ENCODE measurements at regions not wholly inside any gene's neighbourhood (a gene's known extent, or its start where the extent isn't known, plus 50 kb on each side); places are given as distances from the start of the nearest gene placed in this dataset.
A peak's percentile ranks its signal among the peaks of the same experiment; 100 is the strongest.
"Not testable (repeated sequence)": the region's sequence is repeated elsewhere in the genome, so short reads cannot be mapped to it uniquely, and the experiment has no call there.

DNA sequence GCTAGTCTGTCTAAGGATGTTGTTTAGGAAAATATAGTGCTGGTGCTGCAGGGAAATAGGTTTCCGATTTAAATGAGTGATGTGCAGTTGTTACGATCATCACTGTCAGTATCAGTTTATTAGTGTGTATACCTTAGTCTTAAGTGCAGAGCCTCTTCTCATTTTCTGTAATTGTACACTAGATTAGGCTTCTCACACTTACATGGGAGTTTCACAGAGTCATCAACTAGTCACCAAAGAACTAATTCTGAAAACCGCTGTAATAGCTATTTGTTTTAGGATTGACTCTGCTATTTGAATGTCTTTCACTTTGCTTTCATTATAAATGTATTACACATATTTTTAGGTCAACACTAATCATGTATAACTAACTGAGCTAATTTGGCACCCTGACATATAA, 99.8 kb upstream of the ZEB2 start:
- no peak for DNase-seq
- in situ Hi-C loops (cut with HindIII; ENCODE audit: low pct_ligation_motif_present, low pct_unique_long_range_greater_than_20kb, low sequenced_read_pairs), result no loop called here

DNA sequence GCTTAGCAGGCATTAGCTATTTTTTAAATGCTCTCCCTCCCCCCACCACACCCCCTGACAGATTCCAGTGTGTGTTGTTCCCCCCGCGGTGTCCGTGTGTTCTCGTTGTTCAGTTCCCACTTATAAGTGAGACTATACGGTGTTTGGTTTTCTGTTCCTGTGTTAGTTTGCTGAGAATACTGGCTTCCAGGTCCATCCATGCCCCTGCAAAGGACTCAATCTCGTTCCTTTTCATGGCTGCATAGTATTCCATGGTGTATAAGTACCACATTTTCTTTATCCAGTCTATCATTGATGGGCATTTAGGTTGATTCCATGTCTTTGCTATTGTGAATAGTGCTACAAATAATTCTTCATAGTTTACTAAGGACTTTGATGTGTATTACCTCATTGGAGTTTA, 97.3 kb upstream of the ZEB2 start:
- in situ Hi-C loops (cut with HindIII; ENCODE audit: low pct_ligation_motif_present, low pct_unique_long_range_greater_than_20kb, low sequenced_read_pairs); DNase-seq: not testable (repeated sequence)

DNA sequence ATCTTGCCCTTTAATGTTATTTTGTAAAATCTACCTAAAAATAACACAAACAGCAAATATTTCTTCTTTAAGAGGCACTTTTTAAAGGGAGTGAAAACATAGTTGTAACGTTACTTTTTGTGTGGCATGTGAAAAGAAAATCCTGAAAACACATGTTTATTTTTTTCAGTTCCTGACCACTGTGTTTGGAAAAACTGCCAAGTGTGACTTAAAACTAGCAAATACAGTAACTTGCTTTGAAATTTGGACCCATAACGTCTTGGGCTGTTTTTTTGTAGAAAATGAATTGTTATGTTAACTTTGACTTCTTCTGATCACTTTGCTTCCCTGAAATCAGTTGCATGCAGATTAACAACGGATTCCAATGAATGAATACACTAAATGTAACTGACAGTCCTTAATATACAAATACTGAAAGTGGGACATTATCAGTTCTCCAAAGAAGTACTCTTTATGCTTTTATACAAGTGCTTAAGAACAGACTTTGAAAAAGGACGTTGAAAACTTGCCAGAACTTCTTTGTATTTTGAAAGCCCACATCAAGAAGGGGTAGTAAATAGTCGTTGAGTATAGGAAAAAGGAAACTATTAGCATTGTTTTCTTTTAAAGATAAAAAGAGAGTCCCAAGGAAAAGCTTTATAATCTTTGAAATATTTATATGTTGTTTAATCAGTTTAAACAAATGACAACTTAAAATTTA, 96.1 kb upstream of the ZEB2 start:
- in situ Hi-C loops (cut with HindIII; ENCODE audit: low pct_ligation_motif_present, low pct_unique_long_range_greater_than_20kb, low sequenced_read_pairs), result no loop called here

DNA sequence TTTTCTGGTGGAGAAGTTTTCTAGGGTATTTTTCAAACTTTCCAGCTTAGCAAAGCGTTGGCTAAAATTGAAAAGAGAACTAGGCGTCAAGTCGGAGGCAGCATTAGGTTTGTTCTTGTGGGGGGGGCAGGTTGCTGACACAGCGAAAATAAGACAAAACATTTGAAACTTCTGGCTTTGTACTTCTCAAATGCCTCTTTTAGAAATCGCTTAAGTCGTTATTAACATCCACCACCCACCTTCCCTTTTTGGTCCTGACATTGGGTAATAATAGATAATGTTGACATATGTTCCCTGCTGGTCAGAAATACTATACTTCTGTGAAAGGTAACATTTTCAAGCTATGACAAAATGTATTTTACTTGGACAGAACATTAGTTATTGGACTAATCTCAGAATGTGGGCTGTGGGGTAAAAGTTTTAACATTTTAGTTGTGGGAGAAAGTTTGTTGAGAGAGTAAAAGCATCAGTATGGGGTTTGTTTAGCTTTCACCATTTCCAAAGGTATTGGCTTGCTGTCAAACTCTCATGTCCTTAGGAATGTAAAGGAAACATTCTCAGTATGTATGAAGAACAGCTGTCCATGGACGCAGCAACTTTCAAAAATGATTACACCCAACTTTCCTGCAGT, 88.1 kb upstream of the ZEB2 start:
- in situ Hi-C loops (cut with HindIII; ENCODE audit: low pct_ligation_motif_present, low pct_unique_long_range_greater_than_20kb, low sequenced_read_pairs), result no loop called here
- DNase-seq, result no peak

More for the DNA sequence above, 96.1 kb upstream of the ZEB2 start:
- DNase-seq, result no peak

DNA sequence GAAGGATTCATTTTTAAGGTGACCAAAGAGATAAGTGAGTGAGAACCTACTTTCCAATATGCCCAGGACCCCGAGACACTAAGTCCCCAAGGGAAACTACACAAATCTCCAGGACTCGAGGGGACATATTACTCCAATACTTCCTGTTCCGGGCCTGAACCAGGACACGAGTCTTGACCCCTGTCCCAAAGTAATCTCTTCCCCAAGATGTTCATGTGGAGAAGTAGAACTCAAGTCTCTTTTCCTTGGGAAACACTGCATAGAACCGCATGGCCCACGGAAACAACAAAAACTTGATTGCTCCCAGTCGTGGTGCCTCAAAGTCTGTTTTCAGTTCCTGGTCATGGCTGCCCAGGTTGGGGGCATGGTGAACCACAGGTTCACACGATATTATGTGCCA, 87.2 kb upstream of the ZEB2 start:
- no peak for DNase-seq
- in situ Hi-C loops (cut with HindIII; ENCODE audit: low pct_ligation_motif_present, low pct_unique_long_range_greater_than_20kb, low sequenced_read_pairs), result no loop called here

DNA sequence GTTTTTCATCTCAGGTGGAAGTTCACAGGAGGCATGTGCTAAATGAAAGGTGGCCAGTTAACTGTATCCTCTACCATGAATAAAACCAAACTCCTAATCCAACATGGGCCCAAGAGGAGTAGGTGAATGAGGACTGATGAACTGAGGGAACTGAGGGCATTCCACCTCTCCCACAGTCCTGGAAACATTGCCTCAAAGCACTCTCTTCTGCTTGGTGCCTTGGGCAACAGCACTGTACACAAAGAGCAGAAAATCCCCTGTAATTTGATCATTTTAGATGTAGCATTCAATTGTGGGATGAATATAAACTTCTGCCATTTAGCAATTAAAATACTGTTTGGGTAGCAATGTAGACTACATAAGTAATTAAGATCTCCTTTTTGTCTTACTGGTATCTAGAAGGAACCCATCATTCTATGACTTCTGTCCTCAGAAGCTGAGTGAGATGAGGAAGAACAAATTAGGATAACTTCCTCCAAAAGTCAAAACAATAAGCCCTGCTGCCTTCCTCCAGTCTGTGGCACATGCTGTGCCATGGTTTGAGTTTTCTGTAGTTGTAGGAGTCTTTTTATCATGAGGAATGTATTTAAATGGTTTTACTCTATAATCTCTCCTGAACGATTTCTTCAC, 86.7 kb upstream of the ZEB2 start:
- DNase-seq, result no peak
- in situ Hi-C loops (cut with HindIII; ENCODE audit: low pct_ligation_motif_present, low pct_unique_long_range_greater_than_20kb, low sequenced_read_pairs), result no loop called here

DNA sequence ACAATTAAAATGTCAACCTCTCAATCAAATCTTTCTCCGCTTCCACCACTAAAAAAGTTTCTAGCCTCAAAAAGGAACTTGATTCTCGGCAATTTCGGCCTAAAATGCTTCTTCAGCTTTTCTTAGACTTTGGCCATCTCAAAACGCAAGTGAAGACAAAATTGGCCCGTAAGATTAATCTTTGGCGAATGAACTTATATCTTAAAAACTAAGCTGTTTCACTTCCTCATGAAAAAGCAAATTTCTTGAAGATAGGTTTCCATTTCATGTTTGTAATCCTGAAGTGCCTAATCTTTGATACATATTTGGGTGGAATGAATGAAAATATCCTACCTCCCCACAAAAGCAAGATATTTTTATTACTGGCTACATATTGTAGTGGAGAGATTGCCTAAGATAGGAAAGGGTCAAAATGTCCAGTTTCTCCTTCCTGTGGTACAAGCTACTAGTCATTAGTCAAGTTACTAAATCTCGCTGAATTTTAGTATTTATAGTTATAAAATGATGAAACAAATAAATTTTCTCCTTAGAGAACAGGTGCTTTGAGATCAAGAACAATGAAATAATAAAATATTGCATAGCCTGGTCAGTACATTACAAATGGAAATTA, 85.4 kb upstream of the ZEB2 start:
- no peak for DNase-seq
- in situ Hi-C loops (cut with HindIII; ENCODE audit: low pct_ligation_motif_present, low pct_unique_long_range_greater_than_20kb, low sequenced_read_pairs), result no loop called here

DNA sequence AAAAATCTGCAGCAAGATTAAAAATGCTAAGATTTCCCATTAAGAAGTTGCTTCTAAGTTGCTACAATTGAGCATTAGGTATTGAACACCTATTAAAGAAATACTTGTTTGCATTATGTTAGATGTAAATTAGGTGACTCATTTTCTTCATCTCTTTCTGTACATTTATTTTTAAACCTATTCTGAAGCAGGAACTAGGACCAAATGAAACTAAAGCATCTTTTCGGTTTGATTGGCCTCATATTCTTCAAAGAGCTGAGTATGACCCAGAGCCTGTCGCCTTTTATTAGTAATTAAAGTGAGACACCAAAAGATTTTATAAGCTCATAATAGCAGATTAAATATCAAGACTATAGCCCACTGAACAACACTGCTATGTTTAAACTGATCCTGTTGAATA, 83.4 kb upstream of the ZEB2 start:
- no peak for DNase-seq
- in situ Hi-C loops (cut with HindIII; ENCODE audit: low pct_ligation_motif_present, low pct_unique_long_range_greater_than_20kb, low sequenced_read_pairs), result no loop called here

DNA sequence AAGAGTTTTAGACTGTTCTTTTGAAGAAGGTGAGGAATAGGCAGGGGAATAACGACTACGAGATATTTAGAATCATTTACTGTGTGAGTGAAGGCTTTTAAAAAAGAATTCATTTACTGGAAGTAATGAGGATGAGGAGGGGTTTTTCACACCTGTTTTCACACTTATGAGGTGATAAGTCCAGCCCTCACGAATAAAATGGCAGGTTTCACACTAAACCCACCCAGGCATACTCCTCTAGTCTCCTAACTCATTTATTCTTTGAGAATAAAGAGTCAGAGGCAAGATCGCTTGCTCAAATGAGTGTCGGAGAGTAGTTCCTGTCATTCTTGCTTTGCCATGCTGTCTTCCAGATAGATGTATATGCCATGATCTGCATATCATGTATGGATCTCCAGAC, 79.0 kb upstream of the ZEB2 start:
- in situ Hi-C loops (cut with HindIII; ENCODE audit: low pct_ligation_motif_present, low pct_unique_long_range_greater_than_20kb, low sequenced_read_pairs), result no loop called here
- no peak for DNase-seq

DNA sequence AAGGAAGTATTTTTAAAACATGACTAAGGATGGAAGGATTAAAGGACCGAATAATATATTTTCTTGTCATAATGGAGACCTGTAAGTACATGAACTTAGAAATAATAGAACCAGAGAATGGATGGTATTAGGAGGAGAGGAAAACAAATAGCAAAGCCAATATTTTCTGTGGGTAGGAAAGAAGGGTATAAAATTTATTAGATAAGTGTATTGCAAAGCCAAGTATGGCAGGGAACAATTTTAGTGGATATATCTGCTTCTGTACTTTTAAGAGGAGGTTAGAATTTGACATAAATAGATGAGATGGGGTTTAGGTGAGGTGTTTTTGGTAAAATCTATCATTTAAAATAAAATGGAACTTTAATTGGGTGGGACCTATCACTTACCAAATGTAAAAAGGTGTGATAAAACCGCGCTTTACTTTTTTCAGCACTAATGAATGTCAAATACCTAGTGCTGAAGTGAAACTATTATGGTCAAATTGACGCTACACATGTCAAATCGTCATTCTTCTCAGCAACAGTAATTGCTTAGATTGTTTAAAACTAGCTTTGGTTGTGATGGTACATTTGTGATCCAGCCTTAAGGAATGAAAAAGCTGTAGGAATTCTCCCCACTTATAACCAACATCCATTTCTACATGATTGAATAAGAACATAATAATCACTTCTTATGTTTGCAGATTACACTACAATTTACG, 78.1 kb upstream of the ZEB2 start:
- in situ Hi-C loops (cut with HindIII; ENCODE audit: low pct_ligation_motif_present, low pct_unique_long_range_greater_than_20kb, low sequenced_read_pairs), result no loop called here
- no peak for DNase-seq

DNA sequence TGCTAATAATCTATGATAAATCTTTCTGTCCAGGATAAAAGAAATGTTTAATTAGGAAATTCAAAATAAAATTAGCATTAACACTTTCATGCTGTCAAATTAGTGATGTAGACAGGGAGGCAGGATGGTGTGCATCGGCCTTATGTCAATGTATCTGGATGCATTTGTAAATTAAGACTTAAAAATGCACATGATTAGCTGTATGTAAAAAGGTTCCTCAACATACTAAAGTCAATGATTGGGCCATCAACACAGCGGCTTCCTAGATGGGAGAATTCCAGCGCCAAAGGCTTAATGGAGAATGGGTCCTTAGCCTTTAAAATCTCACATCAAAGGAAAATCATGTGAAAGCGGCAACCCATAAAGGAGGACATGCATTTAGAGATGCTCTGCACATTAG, 77.5 kb upstream of the ZEB2 start:
- in situ Hi-C loops (cut with HindIII; ENCODE audit: low pct_ligation_motif_present, low pct_unique_long_range_greater_than_20kb, low sequenced_read_pairs), result no loop called here
- no peak for DNase-seq

DNA sequence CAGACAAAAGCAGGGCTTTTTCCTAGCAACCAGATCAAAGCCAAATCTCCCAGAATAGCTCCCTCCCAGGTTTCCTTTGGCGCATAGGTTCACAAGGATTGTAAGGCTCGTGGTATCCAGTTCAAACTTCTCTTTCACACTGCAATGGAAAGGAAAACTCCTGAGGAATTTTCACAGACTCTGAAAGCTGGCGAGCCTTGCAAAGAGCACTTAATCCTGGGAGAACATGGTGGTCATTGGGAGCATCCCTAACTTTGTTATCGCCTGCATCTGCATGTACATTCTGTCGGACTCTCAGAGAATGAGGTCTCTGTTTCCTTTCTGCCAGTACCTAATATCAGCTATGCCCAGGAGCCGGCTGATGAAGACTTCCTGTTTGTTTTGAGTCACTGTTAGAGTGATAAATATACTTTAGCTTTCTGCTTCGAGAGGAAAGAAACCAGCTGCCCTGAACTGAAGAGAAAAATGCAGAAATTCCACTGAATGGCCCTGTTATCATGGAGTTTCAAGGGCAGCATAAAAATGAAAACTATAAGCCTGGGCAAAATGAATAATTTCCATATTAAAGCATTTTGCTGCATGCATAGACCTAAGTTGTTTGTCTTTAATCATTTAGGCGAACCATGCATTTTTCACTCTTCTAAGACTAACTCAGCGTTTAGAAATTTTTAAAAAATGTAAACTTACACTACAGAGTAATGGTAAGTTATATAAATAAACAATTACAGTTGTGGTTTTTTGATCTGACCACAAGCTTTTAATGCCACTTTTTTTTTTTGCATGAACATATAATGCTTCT, 76.4 kb upstream of the ZEB2 start:
- DNase-seq, result peak; percentile 7
- in situ Hi-C loops (cut with HindIII; ENCODE audit: low pct_ligation_motif_present, low pct_unique_long_range_greater_than_20kb, low sequenced_read_pairs), result no loop called here

DNA sequence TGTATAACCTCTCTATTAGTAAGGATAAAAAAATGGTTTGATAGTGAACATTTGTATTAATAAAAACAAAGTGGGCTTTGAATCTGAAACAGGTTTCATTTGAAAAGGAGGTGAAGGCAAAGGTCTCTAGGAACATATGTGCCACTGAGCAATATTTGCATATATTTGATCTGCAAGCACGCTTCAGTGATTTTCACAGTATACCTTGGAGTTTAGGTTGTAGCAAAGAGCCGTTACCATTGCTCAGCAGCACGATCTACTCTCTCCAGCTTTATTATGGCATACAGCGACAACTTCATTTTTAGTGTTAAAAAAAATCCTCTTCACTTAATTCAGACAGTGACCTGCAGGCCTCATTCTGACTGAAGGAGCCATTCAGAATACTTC, 75.8 kb upstream of the ZEB2 start:
- DNase-seq, result no peak
- in situ Hi-C loops (cut with HindIII; ENCODE audit: low pct_ligation_motif_present, low pct_unique_long_range_greater_than_20kb, low sequenced_read_pairs), result no loop called here

DNA sequence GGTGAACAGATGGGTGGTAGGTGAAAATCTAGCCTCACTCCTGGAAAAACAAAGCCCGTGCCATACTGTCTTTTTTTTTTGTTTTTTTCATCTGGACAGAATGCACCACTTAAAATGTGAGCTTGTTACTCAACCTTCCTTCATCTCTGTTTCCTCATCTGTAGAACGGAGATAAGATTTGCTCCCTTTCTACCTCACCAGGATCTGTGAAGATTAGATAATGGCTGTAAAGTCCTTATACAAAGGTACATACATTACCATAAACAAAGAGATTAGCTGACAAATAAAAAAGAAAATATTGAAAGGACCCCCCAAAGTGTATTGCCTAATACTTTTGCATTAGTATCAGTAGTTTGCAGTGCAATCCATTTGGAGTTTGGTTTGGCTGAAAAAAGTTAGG, 75.4 kb upstream of the ZEB2 start:
- in situ Hi-C loops (cut with HindIII; ENCODE audit: low pct_ligation_motif_present, low pct_unique_long_range_greater_than_20kb, low sequenced_read_pairs), result no loop called here
- DNase-seq, result no peak

DNA sequence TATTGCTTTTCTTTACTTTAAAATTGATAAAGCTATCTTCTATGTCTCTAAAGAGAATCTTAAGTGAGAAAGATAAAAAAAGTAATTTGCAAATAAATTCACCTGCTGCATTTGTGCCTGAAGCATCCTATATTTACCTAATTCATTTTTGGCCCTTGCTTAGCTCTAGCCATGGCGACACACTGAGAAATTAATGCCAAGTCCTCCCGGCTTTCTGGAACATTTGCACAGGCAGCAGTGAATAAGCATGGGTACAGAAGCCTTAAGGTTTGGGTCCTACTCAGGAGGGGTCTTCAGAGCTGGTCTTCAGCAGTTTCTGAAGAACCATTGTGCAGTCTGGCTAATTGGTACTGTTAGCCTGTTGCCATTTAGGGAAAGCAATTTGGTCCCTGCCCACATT, 73.9 kb upstream of the ZEB2 start:
- in situ Hi-C loops (cut with HindIII; ENCODE audit: low pct_ligation_motif_present, low pct_unique_long_range_greater_than_20kb, low sequenced_read_pairs), result no loop called here

DNA sequence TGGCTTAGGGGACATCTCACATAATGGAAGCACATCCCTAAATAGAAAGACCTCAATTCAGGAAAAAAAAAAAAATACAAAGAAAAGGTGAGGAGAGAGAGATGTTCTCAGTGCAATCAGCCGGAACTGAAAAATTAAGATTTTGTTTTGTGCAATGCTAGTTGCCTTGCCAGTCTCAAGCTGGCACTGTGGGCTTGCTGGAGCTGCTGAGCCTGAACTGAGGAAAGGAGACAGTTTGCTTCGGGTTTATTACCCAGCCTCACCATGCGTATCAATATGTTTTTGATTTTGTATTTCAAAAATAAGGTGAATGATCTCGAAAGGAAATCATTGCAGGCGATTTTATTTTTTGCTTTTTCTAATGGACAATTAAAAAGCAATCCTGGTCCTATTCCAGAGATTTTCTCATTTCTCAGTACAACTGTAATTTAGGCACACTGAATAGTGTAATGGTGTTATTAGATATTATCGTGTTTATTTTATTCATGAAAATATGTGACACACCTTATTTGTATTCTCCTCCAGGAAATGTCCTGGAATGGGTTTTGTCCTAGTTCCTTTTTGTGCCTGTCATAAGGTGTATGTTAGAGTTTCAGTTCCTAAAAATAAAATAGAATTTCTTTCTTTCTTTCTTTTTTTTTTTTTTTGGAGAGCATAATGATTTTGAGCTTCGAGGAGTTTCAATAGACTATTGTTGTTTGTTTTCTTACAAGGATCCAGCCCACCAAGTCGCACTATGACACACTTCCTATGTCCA, 72.8 kb upstream of the ZEB2 start:
- in situ Hi-C loops (cut with HindIII; ENCODE audit: low pct_ligation_motif_present, low pct_unique_long_range_greater_than_20kb, low sequenced_read_pairs), result no loop called here
- no peak for DNase-seq

More for the DNA sequence above, 73.9 kb upstream of the ZEB2 start:
- DNase-seq, result no peak

DNA sequence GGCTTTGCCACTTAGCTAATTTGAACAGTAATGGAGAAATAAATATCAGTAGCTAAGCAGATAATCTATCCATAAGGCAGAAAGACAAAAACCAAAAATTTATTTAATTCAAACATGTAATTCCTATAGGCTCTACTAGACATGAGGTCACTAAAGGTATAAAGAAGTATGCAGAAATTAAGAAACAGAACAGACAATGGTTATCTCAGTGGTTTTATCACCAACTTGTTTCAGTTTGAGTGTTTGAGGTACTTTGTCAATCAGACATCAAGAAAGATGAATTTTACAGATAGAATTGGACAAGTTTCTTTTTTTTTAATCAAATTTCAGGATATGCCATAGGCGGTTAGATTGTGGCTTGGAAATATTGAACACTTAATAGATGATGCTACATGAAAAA, 67.4 kb upstream of the ZEB2 start:
- no peak for DNase-seq
- in situ Hi-C loops (cut with HindIII; ENCODE audit: low pct_ligation_motif_present, low pct_unique_long_range_greater_than_20kb, low sequenced_read_pairs), result no loop called here

DNA sequence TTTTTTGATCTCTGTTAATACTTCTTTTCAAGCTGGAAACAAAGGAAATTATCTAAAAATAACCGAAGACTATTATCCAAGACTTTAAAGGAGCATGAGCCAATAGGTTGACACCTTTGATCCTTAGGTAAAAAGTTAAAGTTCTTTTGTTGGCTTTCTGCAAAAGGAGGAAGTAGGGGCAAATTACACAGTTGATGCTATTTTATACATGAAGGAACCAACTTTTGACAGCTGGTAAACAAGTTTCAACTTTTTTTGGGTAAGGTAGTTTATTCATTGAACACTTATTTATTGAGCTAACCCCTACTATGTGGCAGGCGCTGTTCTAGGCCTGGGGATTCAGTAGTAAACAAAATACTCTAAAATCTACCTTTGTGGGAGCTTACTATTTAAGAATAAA, 66.6 kb upstream of the ZEB2 start:
- in situ Hi-C loops (cut with HindIII; ENCODE audit: low pct_ligation_motif_present, low pct_unique_long_range_greater_than_20kb, low sequenced_read_pairs), result no loop called here
- no peak for DNase-seq
